Endodermal cell (in vitro differentiated cells): ENCODE measurements at regions not wholly inside any gene's neighbourhood (a gene's known extent, or its start where the extent isn't known, plus 50 kb on each side); places are given as distances from the start of the nearest gene placed in this dataset.

Source experiments
- DNase-seq: peaks from one replicate; pipeline ENCODE4 v3.0.0-alpha.2; 2017
- H3K27ac ChIP-seq: 2 replicates; pipeline ENCODE4 v1.5.1; 2013; ENCODE audit warnings: mild to moderate bottlenecking, low read depth, low read length, moderate library complexity
- H3K27me3 ChIP-seq: 2 replicates; pipeline ENCODE4 v1.6.1; 2013; ENCODE audit warnings: mild to moderate bottlenecking, low read length, moderate library complexity; ENCODE audit not compliant: insufficient read depth, control insufficient read depth, poor library complexity, severe bottlenecking
- H3K36me3 ChIP-seq: 2 replicates; pipeline ENCODE4 v1.7.0; 2013; ENCODE audit warnings: mild to moderate bottlenecking, low read length, moderate library complexity; ENCODE audit not compliant: control insufficient read depth, insufficient read depth
- H3K4me1 ChIP-seq: one replicate; pipeline ENCODE4 v1.7.0; 2013; ENCODE audit warnings: low read length; ENCODE audit not compliant: control insufficient read depth, insufficient read depth
- H3K4me3 ChIP-seq: 2 replicates; pipeline ENCODE4 v1.5.1; 2013; ENCODE audit warnings: mild to moderate bottlenecking, low read length, moderate library complexity
- H3K9ac ChIP-seq: 2 replicates; pipeline ENCODE4 v1.6.1; 2013; ENCODE audit warnings: mild to moderate bottlenecking, low read length, moderate library complexity; ENCODE audit not compliant: poor library complexity, severe bottlenecking; ENCODE audit errors: extremely low read depth
- H3K9me3 ChIP-seq: 2 replicates; pipeline ENCODE4 v1.6.1; 2013; ENCODE audit warnings: mild to moderate bottlenecking, low read length, moderate library complexity; ENCODE audit not compliant: control insufficient read depth
- H3K27ac Mint-ChIP-seq: 2 replicates; pipeline ENCODE4 v1.8.0; 2020; ENCODE audit warnings: mixed read lengths
- H3K27me3 Mint-ChIP-seq: 2 replicates; pipeline ENCODE4 v1.8.0; 2021; ENCODE audit warnings: mild to moderate bottlenecking, mixed read lengths; ENCODE audit not compliant: insufficient read depth
- H3K36me3 Mint-ChIP-seq: 2 replicates; pipeline ENCODE4 v1.8.0; 2020; ENCODE audit warnings: low read depth, mixed read lengths
- H3K4me1 Mint-ChIP-seq: 2 replicates; pipeline ENCODE4 v1.8.0; 2020; ENCODE audit warnings: mixed read lengths
- H3K4me3 Mint-ChIP-seq: 2 replicates; pipeline ENCODE4 v1.8.0; 2020; ENCODE audit warnings: mild to moderate bottlenecking, moderate library complexity, mixed read lengths
- H3K9me3 Mint-ChIP-seq: 2 replicates; pipeline ENCODE4 v1.8.0; 2020; ENCODE audit warnings: mild to moderate bottlenecking, mixed read lengths
- CTCF ChIP-seq: fragments of 200-600 bp; sonication (generic); conservative IDR thresholded peaks from 2 replicates; pipeline ENCODE4 v1.5.0; 2021; ENCODE audit warnings: antibody characterized with exemption, mild to moderate bottlenecking
- WGBS, 2 experiments: methylation state at CpG; one replicate each; pipeline versions ENCODE4 v1.1.5 to v1.1.7; 2013; ENCODE audit warnings: missing lambda C conversion rate in 2 of 2, mixed read lengths in 1 of 2; ENCODE audit not compliant: insufficient coverage in 1 of 2, insufficient read length in 1 of 2; 5-methylcytosine and 5-hydroxymethylcytosine counted together

- no peak overlapping the region for H3K4me3 Mint-ChIP-seq
- Histone ChIP-seq H3K27ac (no peak overlapping the region), H3K9ac (no peak overlapping the region), H3K36me3 (no peaks in the 10 kb centered on the region), H3K4me3 (no peak overlapping the region), H3K9me3 (peaks cover 12% of the 10 kb centered on the region), H3K27me3 (no peaks in the 10 kb centered on the region), H3K4me1 (no peaks in the 10 kb centered on the region)
- peaks cover 4% of the 10 kb centered on the region for H3K9me3 Mint-ChIP-seq
- no peak overlapping the region for H3K27ac Mint-ChIP-seq
- H3K4me1 Mint-ChIP-seq, result no peaks in the 10 kb centered on the region
- WGBS, 2 experiments, result 83 to 94% methylated on average over 1 of the region's 1 CpG
- no peak for DNase-seq
- peaks cover 48% of the 10 kb centered on the region for H3K27me3 Mint-ChIP-seq
- H3K36me3 Mint-ChIP-seq, result no peaks in the 10 kb centered on the region
- TF ChIP-seq CTCF, result no peak
Observed at GRCh38 chr12:13691598-13691997, 289.8 kb downstream of the GRIN2B start.

GRCh38 chr12:13687633-13688032 is 293.8 kb downstream of the GRIN2B start:
- Mint-ChIP-seq H3K36me3 (no peaks in the 10 kb centered on the region), H3K9me3 (no peaks in the 10 kb centered on the region), H3K4me1 (no peaks in the 10 kb centered on the region), H3K27ac (no peak overlapping the region), H3K27me3 (peaks cover 30% of the 10 kb centered on the region), H3K4me3 (no peak overlapping the region)
- TF ChIP-seq CTCF, result no peak
- H3K9ac ChIP-seq, result no peak overlapping the region
- no peak for DNase-seq
- no peaks in the 10 kb centered on the region for H3K4me1 ChIP-seq
- H3K4me3 ChIP-seq, result no peak overlapping the region
- no peaks in the 10 kb centered on the region for H3K36me3 ChIP-seq
- no peak overlapping the region for H3K27ac ChIP-seq
- no peaks in the 10 kb centered on the region for H3K9me3 ChIP-seq
- H3K27me3 ChIP-seq, result no peaks in the 10 kb centered on the region

- H3K4me3 Mint-ChIP-seq, result no peak overlapping the region
- no peak overlapping the region for H3K27ac Mint-ChIP-seq
- Histone ChIP-seq H3K36me3 (no peaks in the 10 kb centered on the region), H3K27me3 (no peaks in the 10 kb centered on the region), H3K9ac (no peak overlapping the region), H3K4me3 (no peak overlapping the region), H3K9me3 (no peaks in the 10 kb centered on the region), H3K27ac (no peak overlapping the region), H3K4me1 (no peaks in the 10 kb centered on the region)
- no peak for TF ChIP-seq CTCF
- no peak for DNase-seq
- H3K27me3 Mint-ChIP-seq, result peaks cover 21% of the 10 kb centered on the region
- no peaks in the 10 kb centered on the region for H3K36me3 Mint-ChIP-seq
- 20 to 75% methylated on average over 1 of the region's 1 CpG for WGBS, 2 experiments
- H3K4me1 Mint-ChIP-seq, result no peaks in the 10 kb centered on the region
- H3K9me3 Mint-ChIP-seq, result no peaks in the 10 kb centered on the region
Observed at GRCh38 chr12:13686260-13686659, 295.1 kb downstream of the GRIN2B start.
